GM21529 (cell line): ENCODE measurements at regions not wholly inside any gene's neighbourhood (a gene's known extent, or its start where the extent isn't known, plus 50 kb on each side); places are given as distances from the start of the nearest gene placed in this dataset.

Experiments
- ATAC-seq: cut with Tn5 transposase; IDR thresholded peaks from one replicate; pipeline ENCODE4 v1.9.1; 2021; ENCODE audit not compliant: unreplicated experiment

GRCh38 chr12:45102818-45103217 lies 51.9 kb upstream of the DBX2 start:
- ATAC-seq: no peak

DNA sequence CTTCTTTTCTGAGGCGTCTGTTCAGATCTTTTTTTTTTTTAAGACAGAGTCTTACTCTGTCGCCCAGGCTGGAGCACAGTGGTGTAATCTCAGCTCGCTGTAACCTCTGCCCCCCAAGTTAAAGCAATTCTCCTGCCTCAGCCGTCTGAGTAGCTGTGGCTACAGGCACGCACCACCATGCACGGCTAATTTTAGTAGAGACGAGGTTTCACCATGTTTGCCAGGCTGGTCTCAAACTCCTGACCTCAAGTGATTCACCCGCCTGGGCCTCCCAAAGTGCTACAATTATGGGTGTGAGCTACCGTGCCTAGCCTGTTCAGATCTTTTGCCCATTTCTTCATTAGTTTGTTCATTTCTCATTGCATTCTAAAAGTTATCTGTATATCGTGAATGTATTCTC lies 55.1 kb upstream of the DBX2 start:
- ATAC-seq: no peak

GRCh38 chr12:45112306-45112705 lies 61.4 kb upstream of the DBX2 start:
- no peak for ATAC-seq

GRCh38 chr12:45121224-45121623 lies 70.3 kb upstream of the DBX2 start:
- no peak for ATAC-seq

GRCh38 chr12:45122768-45123380 lies 72.0 kb upstream of the DBX2 start:
- ATAC-seq: no peak

DNA sequence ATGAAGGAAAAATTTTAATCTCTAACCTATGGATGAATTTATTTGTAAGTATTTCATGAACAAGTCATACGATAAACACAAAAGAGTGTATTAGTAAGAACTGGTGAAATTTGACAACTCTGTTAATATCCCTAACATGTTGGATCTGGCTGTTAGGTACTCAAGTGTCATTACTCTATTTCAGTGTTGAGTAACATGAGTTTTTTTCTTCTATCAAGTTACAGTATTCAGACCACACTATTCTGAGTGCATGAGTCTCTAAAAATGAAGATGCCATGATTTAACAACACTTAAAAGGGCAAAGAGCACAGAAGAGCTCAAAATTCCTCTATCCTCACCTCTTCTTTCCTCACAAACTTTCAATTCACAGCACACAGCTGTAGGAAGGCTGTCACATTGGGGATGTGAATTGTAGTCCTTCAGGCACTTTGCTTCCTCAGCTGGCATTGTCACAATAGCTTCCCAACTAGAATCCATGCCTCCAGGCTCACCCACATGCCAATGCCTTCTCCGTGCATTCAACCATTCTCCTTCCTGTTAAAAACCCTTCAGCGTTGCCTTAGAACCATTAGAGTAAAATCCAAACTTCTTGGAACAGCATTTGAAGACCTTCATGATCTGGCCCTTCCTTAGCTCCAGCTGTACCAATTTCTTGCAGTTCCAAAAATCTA lies 73.7 kb upstream of the DBX2 start:
- no peak for ATAC-seq

- no peak for ATAC-seq
These were observed 75.1 kb upstream of the DBX2 start for GRCh38 chr12:45125997-45126396.

GRCh38 chr12:45128637-45129036 lies 77.7 kb upstream of the DBX2 start:
- ATAC-seq: no peak

GRCh38 chr12:45130881-45131281 lies 80.0 kb upstream of the DBX2 start:
- peak; percentile 84 for ATAC-seq

- no peak for ATAC-seq
These were observed 80.6 kb upstream of the DBX2 start for GRCh38 chr12:45131506-45131905.

- no peak for ATAC-seq
These were observed 77.3 kb upstream of the ANO6 start for GRCh38 chr12:45138609-45139008.

DNA sequence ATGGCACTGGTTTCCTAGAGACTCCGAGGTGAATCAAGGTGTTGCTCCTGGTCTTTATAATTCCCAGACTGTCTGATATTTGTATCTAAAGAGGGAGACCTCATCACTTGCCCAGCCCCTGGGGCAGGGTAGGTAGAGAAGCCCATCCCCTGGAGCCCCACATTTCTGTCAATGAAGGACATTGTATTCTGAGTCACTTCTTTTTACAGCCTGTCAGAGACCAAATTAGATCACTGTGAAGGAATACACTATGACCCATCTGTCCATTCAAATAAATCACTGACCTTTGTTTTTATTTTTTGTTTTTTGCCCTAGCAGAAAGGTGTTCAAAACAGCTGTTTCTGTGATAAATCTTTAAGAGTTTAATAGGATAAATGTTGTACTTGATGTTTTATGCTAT lies 67.9 kb upstream of the ANO6 start:
- ATAC-seq: no peak

DNA sequence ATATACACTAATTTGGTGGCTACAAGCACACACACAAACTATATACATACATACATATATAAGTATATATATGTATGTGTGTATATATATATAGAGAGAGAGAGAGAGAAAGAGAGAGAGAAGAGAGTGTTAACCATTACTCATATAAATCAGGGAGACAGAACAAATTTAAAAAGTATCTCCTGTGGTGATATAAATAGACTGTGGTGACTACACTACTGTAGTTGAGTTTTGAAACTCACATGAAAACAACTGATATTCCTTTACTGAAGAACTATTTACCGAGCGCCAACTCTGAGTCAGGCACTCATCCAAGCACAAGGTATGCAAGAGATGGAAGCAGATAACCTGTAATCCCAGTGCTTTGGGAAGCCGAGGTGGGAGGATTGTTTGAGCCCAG lies 67.3 kb upstream of the ANO6 start:
- ATAC-seq: no peak

- no peak for ATAC-seq
These were observed 50.6 kb upstream of the ANO6 start for GRCh38 chr12:45165284-45165683.

- no peak for ATAC-seq
These were observed 49.8 kb upstream of the ANO6 start for GRCh38 chr12:45166056-45166455.
